GM19238 (cell line): ENCODE measurements at regions not wholly inside any gene's neighbourhood (a gene's known extent, or its start where the extent isn't known, plus 50 kb on each side); places are given as distances from the start of the nearest gene placed in this dataset.

Experiments
- DNase-seq: peaks from one replicate; pipeline ENCODE4 v3.0.0; 2011; ENCODE audit warnings: low spot score; ENCODE audit not compliant: insufficient read length

GRCh38 chr13:61039302-61039701, 376.3 kb downstream of the PCDH20 start:
- DNase-seq, result no peak

- no peak for DNase-seq
Measured at GRCh38 chr13:61036715-61037114, 378.9 kb downstream of the PCDH20 start.

GRCh38 chr13:61030445-61030844, 385.2 kb downstream of the PCDH20 start:
- no peak for DNase-seq

GRCh38 chr13:61029064-61029463, 386.6 kb downstream of the PCDH20 start:
- no peak for DNase-seq

GRCh38 chr13:61024046-61024445, 391.6 kb downstream of the PCDH20 start:
- DNase-seq, result no peak

- no peak for DNase-seq
Measured at GRCh38 chr13:61021838-61022237, 393.8 kb downstream of the PCDH20 start.

GRCh38 chr13:61013796-61014195, 401.9 kb downstream of the PCDH20 start:
- DNase-seq, result no peak

- DNase-seq, result no peak
Measured at GRCh38 chr13:61010358-61010757, 405.3 kb downstream of the PCDH20 start.

GRCh38 chr13:61002686-61003085, 413.0 kb downstream of the PCDH20 start:
- DNase-seq, result no peak

- DNase-seq, result no peak
Measured at GRCh38 chr13:60990032-60990733, 425.5 kb downstream of the PCDH20 start.

GRCh38 chr13:60986301-60986700, 429.3 kb downstream of the PCDH20 start:
- DNase-seq, result no peak

GRCh38 chr13:60981407-60981806, 434.2 kb downstream of the PCDH20 start:
- no peak for DNase-seq

GRCh38 chr13:60976367-60976766, 439.3 kb downstream of the PCDH20 start:
- DNase-seq, result no peak

- DNase-seq, result no peak
Measured at GRCh38 chr13:60974296-60974695, 441.4 kb downstream of the PCDH20 start.

- DNase-seq, result no peak
Measured at GRCh38 chr13:60973529-60973928, 442.1 kb downstream of the PCDH20 start.

GRCh38 chr13:60970736-60971135, 444.9 kb downstream of the PCDH20 start:
- no peak for DNase-seq

GRCh38 chr13:60969656-60970055, 446.0 kb downstream of the PCDH20 start:
- DNase-seq, result no peak

GRCh38 chr13:60959427-60959826, 456.2 kb downstream of the PCDH20 start:
- no peak for DNase-seq

- no peak for DNase-seq
Measured at GRCh38 chr13:60957816-60958215, 457.8 kb downstream of the PCDH20 start.

GRCh38 chr13:60945396-60945795, 470.3 kb downstream of the PCDH20 start:
- DNase-seq, result no peak

- DNase-seq, result no peak
Measured at GRCh38 chr13:60944863-60945262, 470.8 kb downstream of the PCDH20 start.

- no peak for DNase-seq
Measured at GRCh38 chr13:60944016-60944415, 471.6 kb downstream of the PCDH20 start.

- no peak for DNase-seq
Measured at GRCh38 chr13:60936281-60936680, 479.4 kb downstream of the PCDH20 start.

GRCh38 chr13:60933638-60934037, 482.0 kb downstream of the PCDH20 start:
- no peak for DNase-seq
